NCI-H1417 (cell line): ENCODE measurements at regions not wholly inside any gene's neighbourhood (a gene's known extent, or its start where the extent isn't known, plus 50 kb on each side); places are given as distances from the start of the nearest gene placed in this dataset.

Experiments
- DNase-seq, 3 experiments: peaks; one replicate each; lab custom pipeline; 2025; lab: John Stamatoyannopoulos, UW

DNA sequence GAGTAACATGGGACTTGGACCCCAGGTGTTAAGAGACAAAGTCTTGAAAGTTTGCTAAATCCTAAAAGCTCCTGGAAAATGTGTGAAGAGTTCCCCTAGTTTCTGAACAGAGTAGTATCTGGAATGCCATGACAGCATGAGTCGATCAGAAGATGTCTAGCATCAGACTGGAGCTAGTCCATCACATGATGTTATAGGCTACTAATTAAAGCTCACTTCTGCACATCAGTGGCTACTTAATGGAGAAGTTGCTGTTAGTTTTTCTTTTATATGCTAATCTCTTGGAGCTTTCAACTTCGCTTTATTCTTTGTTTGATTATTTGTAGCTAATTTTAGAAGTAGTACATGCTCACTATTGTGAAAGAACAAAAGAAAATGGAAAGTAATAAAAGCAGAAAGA lies 471.3 kb upstream of the KLF4 start:
- DNase-seq = no peak

DNA sequence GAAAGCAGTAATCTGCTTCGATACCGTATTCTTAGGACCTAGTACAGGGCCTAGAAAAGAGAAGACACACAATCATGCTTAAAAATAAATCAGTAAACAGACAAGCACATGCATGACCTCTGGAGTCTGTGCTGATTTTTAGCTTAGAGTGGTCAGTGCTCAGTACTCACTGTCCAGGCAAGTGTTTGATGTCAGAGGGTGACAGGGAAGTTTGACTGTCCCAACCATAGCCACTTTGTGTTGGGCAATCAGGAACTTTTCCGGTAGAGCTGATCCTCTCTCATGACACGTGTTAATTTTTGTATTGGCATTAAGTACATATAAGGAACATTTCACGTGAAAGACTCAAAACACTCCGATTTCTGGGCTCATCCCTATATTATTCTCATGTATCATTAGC lies 464.7 kb upstream of the KLF4 start:
- no peak for DNase-seq

DNA sequence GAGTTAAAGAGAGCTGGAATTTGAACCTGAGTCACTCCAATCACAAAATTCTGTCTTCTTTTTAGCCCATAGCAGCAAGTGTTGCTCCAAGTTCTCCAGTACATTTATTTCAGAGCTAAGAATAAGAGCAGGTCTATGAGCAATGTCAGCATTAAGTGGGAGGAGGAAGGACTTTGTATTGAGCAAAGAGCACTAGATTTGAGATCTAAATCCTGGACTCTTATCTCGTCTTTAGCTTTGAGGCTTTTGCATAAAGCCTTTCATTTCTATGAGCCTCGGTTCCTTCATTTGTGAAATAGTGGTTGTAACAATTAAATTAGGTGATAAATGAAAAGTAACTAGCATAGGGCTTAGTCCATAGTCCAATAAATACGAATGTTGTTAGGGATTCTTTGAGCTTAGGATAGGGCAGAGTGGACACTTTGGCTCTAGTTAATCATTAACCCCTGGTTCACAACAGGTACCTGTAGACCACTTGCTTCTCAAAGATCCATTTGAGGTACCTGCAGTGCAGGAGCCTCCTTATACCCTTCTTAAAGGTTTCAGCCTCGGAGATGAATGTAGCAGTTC lies 464.1 kb upstream of the KLF4 start:
- no peak for DNase-seq

DNA sequence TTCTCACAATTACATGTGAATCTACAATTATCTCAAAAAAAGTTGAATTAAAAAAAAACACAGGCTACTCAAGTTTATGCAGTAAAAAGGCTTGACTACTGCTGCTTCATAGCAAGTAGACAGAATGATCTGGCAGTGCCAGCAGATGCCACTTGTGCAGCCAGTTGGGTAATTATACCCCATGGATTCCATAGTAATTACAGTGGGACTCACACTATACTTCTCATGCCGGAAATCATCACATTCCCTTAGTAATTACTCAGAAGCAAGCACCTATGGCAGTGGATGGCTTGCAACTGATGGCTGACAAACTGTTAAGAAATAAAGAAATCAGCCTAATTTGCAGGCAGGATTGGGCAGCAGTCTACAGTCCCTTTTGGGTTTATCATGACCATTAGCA lies 463.2 kb upstream of the KLF4 start:
- DNase-seq = peak in 2 of 3 experiments; percentile 48 to 86

DNA sequence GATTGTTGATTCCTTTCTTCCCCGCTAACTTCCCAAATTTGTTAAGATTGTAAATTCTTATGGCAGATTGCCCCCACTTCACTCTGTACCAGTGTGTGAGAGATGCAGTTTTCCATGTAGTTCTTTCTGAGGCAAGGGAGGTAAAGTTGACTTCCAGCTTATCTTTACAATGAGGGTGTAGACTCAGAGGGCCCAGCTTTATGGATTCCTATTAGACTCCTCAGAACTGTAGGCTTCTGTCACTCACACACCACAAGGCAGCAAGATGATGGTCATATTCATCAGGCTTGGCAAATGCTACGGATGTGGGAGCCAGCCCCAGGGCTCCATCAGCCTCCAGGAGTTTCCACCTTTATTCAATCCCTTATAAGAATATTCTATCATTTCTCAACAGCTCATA lies 461.9 kb upstream of the KLF4 start:
- no peak for DNase-seq

DNA sequence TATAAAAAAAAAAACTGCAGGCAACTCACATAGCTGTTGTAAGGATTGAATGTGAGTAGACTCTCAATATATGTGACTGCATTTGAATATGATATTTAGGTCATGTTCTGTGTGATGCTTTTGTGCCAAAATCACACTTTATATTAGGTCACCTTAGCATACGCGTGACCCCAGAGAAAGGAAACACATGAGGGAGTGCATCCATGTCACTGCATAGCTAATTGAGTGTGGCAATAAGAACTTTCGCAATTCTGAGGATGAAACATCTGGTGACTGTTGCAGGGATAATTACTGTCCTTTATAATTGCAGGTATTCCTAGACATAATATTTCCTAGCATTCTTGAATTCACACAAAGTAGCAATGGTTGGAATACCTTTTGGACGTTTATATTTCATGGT lies 459.5 kb upstream of the KLF4 start:
- no peak for DNase-seq

DNA sequence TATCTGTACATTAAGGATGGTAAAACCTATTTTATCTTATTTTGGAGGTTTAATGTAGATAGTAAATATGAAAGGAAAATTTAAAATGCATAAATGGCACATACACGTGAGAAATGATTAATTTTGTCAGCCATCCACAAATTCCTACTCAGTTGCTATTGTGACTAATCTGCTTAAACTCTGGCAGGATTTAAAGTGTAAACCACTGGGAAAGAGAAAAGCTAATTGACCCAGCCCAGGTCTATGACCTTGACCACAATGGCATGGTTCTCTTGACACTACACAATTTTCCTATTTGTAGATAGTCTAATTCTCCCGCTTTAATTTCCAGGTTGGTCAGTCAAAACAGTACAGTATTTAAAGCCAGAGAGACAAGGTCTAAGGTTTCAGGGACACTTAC lies 459.0 kb upstream of the KLF4 start:
- no peak for DNase-seq

DNA sequence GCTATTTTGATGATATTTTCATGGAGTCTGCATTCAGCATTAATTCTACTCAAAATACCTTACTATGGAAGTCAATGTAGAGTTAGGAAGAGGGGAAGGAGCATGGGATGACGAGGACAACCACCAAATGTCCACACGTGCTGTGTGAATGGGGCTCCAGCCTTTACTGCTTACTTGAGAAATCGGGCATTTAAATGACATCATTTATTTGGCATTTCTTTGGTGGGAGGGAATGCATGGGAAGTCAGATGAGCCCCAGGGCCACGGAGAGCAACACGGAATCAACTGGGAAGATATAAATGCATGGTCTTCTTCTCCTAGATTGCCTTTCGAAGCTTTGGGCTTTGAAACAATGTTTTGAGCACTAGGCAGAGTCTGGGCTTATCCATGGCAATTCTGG lies 458.5 kb upstream of the KLF4 start:
- no peak for DNase-seq

DNA sequence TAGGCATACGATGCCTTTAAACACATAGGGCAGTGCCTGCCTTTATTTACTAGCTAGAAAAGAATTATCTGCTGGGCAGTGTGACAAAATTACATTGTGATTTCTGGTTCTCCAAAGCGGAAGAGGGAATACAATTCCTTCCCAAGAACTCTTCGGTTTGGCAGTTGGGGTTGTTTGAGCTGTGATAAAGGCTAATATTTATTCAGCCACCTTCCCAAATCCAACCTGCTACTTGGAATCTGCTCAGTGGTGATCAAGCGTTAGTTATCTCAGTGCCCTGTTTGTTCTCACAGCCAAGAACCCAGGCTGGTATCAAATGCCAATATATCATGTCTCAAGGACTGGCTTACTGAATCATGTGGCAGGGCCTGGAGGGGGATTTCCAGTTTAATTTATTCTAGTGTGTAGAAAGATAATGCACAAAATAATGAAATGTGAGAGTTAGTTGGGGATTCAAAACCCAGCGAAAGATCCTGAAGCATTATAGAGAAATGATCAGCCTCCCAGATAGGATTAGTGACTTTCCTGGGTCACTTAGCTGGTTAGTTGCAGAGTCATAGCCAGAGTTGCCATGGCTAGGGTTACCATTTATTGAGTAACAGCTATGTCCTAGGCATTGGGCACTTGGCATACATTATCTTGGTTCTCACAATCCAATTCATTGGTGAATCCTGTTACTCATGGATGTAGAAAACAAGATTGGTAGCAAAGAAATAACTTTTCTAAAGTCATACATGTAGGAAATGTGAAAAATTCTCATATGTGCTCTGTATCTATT lies 457.0 kb upstream of the KLF4 start:
- no peak for DNase-seq

DNA sequence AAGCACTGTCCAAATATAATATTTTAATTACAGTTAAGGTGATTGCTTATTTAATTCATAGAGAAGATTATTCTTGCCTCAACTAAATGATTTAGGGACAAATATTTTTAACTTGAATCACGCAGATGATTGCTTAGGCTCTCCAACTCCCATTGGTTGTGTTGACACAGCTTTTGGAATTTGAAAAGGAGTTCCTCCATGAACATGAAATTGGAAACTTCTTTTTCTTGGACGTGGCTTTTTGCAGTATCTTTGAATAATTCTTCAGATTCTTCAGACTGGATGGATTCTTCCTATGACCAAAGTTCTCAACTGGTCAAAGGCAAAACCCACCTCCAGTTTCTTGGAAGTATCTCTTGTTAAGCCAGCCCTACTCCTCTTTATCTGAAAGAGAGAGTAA lies 456.4 kb upstream of the KLF4 start:
- no peak for DNase-seq

DNA sequence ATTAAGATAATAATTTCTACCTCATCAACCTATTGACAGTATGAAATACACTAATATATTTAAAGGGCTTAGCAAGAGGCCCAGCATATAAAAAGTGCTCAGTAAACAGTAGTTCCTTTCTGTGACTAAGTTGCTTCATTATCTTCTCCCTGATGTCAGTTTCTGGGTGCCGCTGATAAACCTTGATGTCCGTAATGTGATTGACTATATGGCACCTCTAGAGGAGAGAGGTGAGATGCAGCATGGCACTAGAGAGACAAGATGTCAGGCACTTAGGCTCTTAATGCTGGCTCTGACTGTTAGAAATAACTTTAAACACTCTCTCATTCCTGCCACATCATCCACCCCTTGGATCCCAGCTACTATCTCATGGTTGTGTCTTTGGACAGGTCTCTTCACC lies 455.9 kb upstream of the KLF4 start:
- DNase-seq = peak in 1 of 3 experiments; percentile 7

DNA sequence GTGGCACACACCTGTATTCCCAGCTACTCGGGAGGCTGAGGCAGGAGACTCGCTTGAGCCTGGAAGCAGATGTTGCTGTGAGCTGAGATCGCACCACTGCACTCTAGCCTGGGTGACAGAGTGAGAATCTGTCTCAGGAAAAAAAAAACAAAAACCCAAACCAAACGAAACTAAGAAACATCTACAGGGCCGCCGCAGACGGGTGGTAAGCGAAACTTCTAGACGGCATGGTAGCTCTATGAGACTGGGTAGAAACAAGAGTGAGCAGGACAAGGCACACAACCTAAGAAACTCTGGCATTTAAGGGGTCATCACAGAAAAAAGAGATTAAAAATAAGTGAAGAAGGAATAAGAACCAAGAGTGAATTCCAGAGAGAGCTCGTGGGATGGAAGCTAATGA lies 454.8 kb upstream of the KLF4 start:
- no peak for DNase-seq

DNA sequence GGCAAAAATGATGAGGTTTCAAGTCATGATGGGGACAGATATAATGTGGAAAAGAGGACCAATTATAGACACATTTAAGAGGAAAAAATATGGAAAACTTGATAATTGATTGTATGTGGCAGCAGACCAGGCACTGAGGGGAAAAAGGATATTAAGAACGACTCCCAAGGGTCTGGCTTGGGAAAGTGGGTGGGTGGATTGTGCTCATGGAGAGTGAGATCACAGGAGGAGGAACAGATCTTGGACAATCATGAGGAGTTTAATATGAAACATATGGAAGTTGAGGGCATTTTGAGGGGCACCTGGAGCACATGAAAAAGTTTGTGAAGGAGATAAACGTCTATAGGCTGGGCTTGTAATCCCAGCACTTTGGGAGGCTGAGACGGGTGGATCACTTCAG lies 454.3 kb upstream of the KLF4 start:
- no peak for DNase-seq

DNA sequence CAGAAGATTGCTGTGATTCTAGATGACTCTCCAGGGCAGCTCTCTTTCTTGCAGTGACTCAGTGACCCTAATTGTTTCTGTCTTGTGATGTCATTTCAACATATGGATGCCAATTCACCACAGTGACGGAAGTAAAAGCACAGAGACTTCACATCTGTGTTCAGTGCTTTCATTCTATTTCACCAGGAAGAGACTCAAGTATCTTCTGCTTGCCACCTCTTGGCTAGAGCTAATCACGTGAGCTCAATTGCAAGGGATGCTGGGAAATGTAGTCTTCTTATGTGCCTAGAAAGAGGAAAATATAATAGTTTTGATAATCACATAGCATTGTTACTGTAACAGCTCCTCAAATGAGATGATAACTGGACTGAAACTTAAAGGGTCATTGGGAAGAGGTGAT lies 453.3 kb upstream of the KLF4 start:
- DNase-seq = no peak

DNA sequence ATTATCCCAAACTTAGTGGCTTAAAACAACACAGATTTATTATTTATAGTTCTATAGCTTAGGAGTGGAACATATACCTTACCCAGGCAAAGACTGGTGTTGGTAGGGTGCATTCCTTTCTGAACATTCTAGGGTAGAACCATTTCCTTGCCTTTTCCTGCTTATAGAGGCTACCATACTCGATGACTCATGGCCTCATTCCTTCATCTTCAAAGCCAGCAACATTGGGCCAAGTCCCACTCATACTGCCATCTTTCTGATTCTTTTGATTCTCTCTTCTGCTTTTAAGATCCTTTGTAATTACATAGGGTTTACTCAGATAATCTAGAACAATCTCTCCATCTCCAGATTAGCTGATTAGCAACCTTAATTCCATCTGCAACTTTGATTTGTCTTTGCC lies 452.7 kb upstream of the KLF4 start:
- DNase-seq = no peak

DNA sequence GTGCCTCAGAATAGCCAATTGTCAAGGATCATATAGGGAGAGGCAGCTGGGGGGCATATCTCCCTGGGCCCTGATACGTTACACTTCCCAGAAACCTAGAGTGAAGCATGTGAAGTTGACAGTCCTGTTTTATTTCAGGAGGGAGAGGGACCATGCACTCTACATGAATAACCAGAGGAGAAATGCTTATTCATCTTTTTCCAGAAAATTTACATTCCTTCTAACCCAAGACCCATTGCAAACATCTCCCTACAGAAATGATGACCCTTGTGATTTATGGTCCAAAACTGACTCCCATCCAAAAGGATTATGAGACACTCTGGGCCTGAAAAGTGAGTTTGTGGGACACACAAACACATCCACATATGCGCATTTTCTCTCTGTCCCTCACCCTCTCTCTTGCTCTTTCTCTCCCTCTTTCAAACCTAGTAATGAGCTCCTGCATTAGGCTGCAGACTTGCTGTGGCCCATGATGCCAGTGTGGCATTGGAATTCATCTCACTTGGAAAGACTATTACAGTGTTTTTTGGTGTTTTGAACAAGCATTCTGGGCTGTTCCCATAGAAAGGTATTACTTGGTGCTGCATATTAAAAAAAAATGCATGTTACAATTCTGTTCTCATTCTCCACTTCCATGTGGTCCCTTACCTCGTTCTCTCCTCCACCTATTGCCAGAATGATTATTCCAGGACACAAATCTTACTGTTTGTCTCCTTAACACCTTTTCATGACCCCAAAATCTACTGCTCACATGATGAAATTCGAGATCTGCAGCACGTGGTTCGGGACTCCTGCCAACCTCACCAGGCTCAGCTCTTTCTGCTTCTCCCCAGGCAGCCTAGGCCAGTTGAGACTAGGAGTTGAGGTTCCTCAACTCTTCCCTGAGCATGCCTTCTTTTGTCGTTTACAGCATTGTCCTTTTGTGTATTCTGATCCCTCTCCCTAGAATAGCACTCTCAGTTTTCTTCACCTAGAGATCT lies 451.3 kb upstream of the KLF4 start:
- DNase-seq = no peak

DNA sequence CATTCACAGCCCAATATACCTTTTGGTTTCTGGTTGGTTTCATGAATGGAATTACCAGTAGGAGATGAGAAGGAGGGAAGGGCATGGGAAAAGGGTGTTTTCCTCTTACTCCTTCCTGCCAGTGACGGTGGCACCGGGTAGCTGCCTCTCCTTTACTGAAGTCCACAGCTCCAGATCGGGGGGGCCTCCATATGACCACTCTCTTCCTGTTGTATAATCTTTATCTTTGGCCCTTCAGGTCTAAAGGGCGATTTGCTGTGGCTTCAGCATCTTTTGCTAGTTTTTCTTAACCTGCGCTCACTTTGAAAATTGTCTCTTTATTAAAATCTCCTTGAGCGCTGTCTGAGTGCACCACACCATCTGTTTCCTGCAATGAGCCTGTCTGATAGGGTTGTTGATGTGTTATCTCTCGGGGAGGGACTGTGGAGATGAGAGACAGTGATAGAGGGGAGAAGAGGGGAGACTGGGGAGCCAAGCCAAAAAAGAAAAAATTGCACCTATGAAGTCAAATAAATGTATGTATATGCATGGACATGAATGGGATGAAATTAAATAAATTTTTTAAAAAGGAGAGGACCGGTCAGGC lies 449.3 kb upstream of the KLF4 start:
- DNase-seq = no peak

DNA sequence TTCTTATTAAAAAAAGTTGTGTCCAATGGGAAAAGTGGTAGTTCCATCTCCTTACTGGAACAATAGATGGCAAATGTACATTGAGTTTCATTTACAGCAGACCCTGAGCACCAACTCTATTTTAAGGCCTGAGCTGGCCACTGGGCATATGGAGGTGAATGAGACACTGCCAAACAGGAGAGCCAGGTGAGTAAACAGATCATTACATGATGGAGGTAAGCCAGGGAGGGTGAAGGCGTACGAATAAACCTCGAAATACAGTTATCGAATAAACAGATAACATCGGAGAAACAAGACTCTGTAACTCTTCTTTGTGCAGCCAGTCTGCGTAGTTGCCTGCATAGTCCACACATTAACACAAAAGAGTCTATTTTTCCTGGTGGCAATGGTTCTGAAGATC lies 446.4 kb upstream of the KLF4 start:
- DNase-seq = no peak

DNA sequence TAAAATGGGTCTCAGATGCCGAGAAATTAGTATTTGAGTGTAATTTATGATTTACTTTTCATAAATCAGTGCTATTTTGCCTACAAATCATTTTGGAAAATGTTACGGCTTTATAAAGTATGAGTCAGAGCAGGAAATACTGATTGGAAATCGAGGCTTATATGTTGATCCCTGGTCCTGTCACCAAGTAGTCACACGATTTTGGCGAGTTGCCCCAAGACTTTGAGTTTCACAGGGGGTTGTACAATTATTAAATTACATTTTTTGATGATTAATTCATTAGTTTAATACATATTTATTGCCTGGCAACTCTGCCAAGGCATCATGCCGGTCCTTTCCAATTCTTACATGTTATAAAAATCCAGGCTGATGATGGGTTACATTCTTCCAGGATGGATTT lies 443.9 kb upstream of the KLF4 start:
- no peak for DNase-seq

DNA sequence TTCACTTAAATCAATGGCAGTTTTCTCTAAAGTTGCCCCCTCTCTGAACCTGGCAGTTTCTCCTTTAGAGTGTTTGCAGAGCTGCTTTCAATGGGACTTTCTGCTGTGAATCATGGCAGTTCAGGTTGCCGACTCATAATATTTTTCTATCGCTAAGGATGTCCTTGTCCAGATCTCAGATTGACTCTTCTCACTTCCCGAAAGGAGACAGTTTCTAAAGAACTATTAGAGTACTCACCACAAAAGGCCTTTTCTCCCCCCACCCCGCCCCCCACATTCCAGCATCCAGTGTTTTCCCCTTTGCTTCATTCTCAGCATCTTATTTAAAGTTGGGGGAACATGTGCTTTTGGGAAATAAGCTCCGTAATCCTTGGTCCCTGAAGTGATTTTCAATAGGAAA lies 443.5 kb upstream of the KLF4 start:
- no peak for DNase-seq

DNA sequence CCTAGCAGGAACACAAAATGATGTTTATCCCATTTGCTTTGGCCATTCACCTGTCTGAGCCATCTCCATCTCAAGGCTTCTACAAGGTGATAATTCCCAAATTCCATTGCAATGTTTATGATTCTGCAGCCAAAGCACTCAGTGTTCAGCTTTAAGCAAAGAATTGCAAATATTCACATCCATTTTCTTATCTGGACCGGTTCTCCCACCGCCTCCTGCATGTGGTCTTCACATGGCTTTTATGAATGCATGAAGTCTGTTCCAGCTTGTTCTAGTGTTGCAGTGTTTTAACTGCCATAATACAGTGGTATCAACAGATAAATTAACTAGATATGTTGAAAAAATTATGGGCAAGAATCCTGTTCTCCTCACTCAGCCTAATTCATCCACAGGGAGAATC lies 443.0 kb upstream of the KLF4 start:
- DNase-seq = no peak

DNA sequence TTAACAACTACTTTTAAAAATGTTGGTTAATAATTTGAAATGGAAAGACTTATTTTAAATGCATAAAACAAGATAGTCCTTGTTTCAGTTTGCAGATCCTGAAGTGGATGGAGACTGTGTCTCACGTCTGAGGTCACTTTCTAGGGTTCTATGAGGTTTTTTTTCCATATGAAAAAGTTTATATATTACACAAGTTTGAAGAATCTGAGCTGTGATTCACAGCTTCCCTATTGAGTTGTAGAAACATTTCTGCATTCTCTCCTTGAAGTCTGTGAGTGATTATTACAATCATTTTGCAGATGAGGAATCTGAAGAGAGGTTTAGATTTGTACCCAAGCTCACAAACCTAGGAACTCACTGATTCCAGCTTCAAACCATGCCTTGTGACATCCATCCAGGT lies 442.5 kb upstream of the KLF4 start:
- no peak for DNase-seq
